Hematopoietic multipotent progenitor cell treated with erythropoietin and hydrocortisone succinate and interleukin-3 and kit ligand, for 8 days (in vitro differentiated cells): ENCODE measurements at regions not wholly inside any gene's neighbourhood (a gene's known extent, or its start where the extent isn't known, plus 50 kb on each side); places are given as distances from the start of the nearest gene placed in this dataset.
"Not testable (repeated sequence)": the region's sequence is repeated elsewhere in the genome, so short reads cannot be mapped to it uniquely, and the experiment has no call there.

Source experiments
- DNase-seq: peaks from one replicate; pipeline ENCODE4 v3.0.0-alpha.2; 2015

DNA sequence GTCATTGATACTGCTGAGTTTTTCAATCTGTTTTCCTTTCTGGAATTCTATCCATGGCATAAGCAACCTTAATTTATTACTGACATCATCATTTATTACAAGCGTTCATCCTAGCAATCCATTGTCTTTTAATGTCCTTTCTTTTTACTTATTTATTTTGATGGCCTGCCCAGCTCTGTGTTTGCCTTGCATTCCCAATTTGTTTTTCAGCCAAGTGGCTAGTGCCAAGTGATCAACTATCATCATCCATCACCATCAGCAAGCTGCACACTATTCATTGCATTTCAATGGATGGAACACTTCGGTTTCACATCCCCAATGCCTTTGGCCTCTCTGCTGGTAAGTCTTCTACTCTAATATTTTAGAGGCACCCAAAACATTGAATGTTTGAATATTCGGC, 831.7 kb upstream of the EPHA5 start:
- no peak for DNase-seq

- DNase-seq, result no peak
These were observed 820.4 kb upstream of the EPHA5 start for GRCh38 chr4:66490729-66491128.

DNA sequence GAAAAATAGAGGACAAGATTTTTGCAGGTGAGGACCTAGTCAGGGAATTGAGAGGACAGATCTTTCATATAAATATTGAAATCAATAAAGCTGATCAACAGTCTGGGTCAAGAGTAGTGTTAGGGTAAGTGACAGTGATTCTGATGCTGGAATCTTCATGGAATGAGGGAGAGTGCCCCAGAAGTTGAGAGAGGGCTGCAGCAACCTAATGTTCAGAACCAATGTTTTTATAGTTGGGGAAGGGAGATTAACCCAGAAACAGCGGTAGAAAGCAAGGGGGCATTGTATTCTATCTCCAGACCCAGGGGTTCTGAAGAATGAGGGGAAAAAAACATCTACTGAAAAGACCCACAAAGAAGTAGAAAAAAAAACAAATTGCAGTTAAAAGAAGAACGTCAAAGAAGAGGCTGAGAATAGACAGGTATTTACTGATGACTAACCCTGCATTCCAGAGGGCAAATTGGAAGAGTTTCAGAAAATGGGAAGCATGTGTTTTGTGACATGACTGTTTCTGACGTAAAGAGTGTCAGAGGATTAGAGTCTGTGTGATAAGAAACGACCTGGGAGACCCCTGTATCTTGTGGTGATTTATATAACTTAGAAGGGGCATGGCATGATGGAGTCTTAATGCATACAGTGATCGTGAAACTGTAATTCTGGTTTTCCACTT, 819.6 kb upstream of the EPHA5 start:
- DNase-seq, result no peak

GRCh38 chr4:66489370-66489769, 819.1 kb upstream of the EPHA5 start:
- DNase-seq, result no peak

DNA sequence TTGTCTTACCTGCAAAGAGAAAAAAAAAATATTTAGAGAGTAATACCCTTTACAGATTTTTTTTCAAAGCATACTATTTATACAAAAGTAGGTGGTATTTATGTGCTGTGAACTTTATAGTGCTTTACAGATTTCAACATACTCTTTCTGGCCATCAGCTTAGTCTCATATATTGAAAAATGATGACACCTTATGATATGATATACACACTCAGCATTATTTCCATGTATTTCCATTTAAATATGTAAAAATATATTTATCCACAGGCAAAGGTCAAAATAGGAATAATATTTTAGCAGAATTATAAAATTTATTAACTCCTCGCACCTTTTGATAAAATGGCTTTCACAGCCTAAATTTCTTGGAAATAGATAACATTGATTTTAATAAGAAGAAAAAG, 815.8 kb upstream of the EPHA5 start:
- no peak for DNase-seq

DNA sequence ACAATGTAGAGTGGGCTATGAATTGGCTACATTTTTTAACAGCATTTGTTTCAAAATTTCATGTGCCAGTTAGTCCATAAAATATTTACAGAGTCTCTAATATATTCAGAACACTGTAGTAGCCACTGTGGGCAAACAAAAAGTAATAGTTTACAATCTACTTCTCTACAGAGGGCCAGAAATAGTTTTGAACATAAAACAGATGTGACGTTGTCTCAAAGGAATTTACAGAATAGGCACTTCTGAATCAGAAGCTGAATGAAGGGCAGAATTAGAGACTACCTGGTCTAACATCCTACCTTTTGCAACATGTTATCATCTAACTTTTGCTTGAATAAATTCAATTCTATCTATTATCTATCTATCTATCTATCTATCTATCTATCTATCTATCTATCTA, 811.9 kb upstream of the EPHA5 start:
- DNase-seq, result no peak

GRCh38 chr4:66475596-66475995, 805.3 kb upstream of the EPHA5 start:
- no peak for DNase-seq

- no peak for DNase-seq
These were observed 794.8 kb upstream of the EPHA5 start for GRCh38 chr4:66465111-66465510.

DNA sequence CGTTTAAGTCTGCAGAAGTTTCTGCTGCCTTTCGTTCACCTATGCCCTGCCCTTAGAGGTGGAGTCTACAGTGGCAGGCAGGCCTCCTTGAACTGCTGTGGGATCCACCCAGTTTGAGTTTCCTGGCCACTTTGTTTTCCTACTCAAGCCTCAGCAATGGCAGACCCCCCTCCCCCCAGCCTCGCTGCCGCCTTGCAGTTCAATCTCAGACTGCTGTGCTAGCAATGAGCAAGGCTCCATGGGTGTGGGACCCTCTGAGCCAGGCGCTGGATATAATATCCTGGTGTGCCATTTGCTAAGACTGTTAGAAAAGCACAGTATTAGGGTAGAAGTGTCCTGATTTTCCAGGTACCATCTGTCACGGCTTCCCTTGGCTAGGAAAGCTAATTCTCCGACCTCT, 792.6 kb upstream of the EPHA5 start:
- not testable (repeated sequence) for DNase-seq

DNA sequence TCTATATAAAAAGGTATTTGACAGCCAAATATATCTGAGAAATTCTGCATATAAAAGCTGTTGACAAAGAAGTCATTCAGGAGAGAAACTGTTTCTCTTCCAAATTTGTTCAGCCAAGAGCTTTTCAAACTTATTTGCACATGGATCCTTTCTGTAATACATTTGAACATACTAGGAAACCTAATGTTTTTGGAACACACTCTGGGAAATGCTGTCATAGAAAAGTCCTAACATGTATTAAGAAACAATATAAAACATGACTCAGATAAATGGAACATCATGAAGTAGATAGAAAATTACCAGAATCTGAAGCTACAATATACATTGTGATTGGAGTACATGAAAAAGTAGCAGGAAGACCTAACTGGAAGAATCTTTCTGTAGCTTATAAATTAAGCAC, 781.5 kb upstream of the EPHA5 start:
- DNase-seq, result no peak

DNA sequence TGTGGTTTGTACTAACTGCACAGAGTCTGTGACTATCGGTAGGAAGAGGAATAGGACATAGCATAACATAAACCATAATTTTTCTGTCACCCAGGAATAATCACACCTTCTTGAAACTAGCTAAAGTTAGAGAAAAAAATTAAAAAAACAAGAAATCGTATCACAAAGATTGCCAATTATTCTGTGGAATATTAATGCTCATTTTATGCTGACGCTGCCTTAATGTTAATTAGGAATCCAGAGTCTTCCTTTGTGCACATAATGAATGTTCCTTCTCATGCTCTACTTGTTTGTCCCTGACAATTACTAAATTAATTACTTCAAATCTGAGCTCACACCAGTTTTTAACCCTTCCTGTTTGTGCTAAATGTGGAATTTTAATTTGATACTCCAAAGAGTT, 772.7 kb upstream of the EPHA5 start:
- DNase-seq, result no peak

- DNase-seq, result no peak
These were observed 769.2 kb upstream of the EPHA5 start for GRCh38 chr4:66439508-66439907.

DNA sequence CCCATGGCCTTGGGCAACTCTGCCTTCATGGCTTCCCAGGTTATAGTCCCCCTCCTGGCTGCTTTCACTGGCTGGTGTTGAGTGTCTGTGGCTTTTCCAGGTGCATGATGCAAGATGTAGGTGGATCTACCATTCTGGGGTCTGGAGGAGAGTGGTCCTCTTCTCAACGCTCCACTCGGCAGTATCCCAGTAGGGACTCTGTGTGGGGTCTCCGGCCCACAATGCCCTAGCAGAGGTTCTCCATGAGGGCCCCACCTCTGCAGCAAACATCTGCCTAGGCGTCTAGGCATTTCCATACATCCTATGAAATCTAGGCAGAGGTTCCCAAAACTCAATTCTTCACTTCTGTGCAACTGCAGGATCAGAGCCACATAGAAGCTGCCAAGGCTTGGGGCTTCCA, 763.4 kb upstream of the EPHA5 start:
- DNase-seq, result no peak

DNA sequence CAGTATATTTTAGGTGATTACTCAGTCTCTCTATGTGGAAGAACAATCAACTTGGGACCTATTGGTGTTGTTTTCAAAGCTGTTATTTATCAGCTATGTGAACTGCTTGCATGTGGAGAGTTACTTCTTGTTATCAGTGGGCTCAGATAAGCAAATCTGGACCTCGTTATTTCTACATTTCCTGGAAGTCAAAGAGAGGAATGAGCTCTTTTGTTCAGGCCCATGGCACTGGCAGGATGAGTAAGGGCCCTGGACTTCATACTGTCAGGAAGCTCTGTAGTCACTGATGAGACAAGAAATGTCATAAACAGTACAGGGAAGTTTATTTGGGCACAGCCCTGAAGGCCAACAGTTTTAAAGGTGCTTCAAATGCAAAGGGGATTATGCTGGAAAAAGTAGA, 760.6 kb upstream of the EPHA5 start:
- no peak for DNase-seq

GRCh38 chr4:66429276-66429675, 759.0 kb upstream of the EPHA5 start:
- no peak for DNase-seq

DNA sequence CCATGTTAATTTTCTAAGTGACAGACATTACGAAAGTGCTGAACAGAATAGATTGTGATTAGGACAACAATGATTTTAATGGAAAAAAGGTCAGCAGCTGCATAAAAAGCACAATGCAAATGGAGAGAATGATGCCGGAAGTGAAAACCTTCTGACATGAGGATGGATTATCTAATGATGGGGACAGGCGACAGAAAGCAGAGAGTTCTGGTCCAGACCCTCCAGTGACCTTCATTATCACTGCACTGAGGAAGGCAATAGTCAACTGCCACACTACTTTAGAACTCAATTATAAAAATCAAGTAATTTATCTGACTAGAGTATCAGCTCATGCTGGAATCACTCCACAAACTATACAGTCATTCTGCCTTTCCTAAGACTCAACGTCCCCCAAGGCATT, 746.1 kb upstream of the EPHA5 start:
- DNase-seq, result no peak

DNA sequence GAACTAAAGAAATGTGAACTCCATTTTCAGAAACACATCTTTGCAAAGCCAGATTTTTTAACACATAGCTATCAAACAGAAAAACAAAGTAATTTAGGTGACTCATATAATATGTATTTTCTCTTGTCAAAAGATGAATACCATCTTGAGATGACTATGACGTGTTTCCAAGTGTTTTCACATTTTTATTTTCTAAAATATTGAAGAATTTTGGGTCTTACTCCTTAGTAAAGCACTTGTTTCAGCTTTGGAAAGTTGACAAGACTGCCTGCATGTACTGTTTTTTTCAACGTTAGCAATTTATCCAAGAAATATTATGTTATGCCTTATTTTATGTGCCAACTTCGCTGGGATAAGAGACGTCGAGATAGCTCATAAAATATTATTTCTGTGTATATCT, 733.9 kb upstream of the EPHA5 start:
- DNase-seq, result no peak

DNA sequence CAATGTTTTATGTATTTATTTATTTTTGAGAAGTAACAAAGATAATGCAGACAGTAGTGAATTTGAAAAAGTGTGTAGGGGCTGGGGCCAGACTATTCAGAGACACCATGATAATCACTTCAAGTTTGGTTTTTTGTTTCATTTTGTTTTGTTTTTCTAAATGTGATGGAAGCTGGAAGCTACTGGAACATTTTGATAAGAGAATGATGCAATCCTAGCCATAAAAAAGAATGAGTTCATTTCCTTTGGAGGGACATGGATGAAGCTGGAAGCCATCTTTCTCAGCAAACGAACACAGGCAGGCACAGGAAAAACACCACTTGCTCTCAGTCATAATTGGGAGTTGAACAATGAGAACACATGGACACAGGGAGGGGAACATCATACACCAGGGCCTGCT, 706.6 kb upstream of the EPHA5 start:
- DNase-seq, result no peak

DNA sequence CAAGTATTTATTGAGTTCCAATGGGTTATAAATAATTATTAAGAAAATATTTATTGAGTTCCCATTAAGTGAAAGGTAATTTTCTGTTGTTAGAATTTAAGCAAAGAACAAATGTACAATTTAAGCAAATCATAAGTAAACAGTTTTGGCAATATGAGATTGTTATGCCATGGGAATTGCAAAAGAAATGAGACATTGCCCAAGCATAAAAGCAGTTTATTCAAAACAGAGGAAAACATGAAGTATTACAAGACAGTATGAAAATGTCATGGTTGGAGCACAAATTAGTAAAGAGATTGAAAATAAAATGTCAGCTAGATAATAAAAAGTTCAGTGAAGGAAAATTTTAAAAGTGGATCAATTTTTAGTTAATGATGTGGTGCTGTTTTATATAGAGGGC, 706.1 kb upstream of the EPHA5 start:
- no peak for DNase-seq

GRCh38 chr4:66373268-66373667, 703.0 kb upstream of the EPHA5 start:
- no peak for DNase-seq

DNA sequence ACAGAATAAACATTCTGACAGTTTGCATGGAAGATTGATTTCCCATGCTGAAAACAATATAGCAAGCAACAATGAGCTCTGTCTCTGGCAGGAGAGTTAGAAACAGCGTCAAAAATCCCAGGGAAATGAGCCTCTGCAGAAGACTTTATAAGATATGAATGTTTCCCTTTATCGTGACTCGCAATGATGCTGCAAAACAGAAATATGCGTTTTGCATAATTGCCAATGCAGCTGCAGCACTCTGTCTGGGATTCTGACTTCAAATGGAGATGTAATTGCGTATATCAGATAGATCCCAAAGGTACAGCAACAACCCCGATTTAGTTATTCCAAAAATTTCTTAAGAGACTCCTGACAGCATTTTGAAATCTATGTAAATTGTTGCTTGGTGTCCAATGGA, 702.4 kb upstream of the EPHA5 start:
- DNase-seq, result no peak

DNA sequence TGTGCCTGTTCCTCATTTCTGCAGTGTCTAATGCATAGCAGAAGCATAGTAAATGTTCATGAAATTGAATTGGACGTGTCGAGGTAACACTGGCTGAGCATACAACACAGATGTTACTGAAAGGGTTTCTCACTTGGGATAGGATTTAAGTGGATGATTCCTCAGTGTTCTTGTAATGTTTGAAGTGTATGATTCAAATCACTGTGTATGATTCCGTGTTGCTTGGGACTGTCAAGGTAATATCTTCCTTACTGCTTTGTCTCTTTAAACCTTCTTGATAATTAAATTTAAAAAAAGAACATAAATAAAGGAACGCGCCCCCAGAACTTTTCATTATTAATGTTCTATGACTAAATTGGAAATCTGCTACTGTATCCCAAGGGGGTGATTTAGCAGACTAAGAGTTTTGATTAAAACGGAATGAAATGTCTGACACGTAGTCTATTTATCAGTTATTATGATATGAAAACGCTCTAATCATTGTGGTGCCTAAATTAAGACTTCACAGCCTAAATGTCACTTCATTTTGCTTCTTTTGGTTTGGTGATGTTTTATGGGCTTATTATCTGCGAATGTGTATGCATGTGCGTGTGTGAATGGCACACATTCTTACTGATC, 696.9 kb upstream of the EPHA5 start:
- no peak for DNase-seq

DNA sequence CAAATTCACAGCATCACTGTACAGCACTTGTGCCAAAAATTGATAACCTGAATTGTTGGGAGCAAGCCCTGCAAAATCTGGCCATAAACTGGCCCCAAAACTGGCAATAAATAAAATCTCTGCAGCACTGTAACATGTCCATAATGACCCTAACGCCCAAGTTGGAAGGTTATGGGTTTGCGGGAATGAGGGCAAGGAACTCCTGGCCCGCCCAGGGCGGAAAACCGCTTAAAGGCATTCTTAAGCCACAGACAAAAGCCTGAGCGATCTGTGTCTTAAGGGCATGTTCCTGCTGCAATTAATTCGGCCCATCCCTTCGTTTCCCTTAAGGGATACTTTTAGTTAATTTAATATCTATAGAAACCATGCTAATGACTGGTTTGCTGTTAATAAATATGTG, 690.1 kb upstream of the EPHA5 start:
- not testable (repeated sequence) for DNase-seq

DNA sequence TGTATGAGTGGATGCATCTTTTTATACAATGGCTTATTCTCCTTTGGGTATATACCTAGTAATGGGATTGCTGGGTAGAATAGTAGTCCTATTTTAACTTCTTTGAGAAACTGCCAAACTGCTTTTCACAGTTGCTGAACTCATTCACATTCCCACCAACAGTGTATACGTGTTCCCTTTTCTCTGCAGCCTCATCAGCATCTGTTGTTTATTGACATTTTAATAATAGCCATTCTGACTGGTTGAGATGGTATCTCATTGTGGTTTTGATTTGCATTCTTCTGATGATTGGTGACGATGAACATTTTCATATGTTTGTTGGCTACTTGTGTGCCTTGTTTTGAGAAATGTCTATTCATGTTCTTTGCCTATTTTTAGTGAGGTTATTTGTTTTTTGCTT, 687.0 kb upstream of the EPHA5 start:
- no peak for DNase-seq

GRCh38 chr4:66355328-66355727, 685.0 kb upstream of the EPHA5 start:
- DNase-seq, result no peak
